PC-3 (cell line): ENCODE measurements at regions not wholly inside any gene's neighbourhood (a gene's known extent, or its start where the extent isn't known, plus 50 kb on each side); places are given as distances from the start of the nearest gene placed in this dataset.

ENCODE experiments used
- ATAC-seq: fragments of 200-7000 bp; cut with Tn5 transposase; 2 replicates; pipeline ENCODE4 v1.9.1; 2020; ENCODE audit warnings: mild to moderate bottlenecking, moderate library complexity
- BruUV-seq: library from RNA; stranded (reverse); fragments of 400-500 nt; replicated peaks from 2 replicates; lab custom pipeline; 2021; lab: Mats Ljungman, UMichigan
- CTCF ChIA-PET: fragments of 300-600 bp; sonication (Branson Sonifier 250); formaldehyde crosslinking; loops from one replicate; lab custom pipeline; 2022; ENCODE audit warnings: antibody characterized with exemption; lab: Charles Lee
- POLR2A ChIA-PET: fragments of 300-600 bp; sonication (Branson Sonifier 250); formaldehyde crosslinking; loops from one replicate; lab custom pipeline; 2022; ENCODE audit warnings: antibody characterized with exemption; ENCODE audit not compliant: unreplicated experiment; lab: Charles Lee
- DNase-seq: peaks from one replicate; pipeline ENCODE4 v3.0.0-alpha.2; 2015
- H2AFZ ChIP-seq: fragments of 300-600 bp; sonication (generic); 2 replicates; pipeline ENCODE4 v1.6.0; 2016; ENCODE audit warnings: antibody characterized with exemption, low read length
- H3F3A ChIP-seq: fragments of 300-600 bp; sonication (generic); one replicate; pipeline ENCODE4 v1.6.0; 2017; ENCODE audit warnings: antibody characterized with exemption, low read length, control low read depth, mild to moderate bottlenecking; ENCODE audit not compliant: unreplicated experiment
- H3K27ac ChIP-seq: fragments of 300-600 bp; sonication (generic); 2 replicates; pipeline ENCODE4 v1.5.1; 2016; ENCODE audit warnings: mild to moderate bottlenecking, low read length
- H3K27me3 ChIP-seq: fragments of 300-600 bp; sonication (generic); 2 replicates; pipeline ENCODE4 v1.6.1; 2016; ENCODE audit warnings: low read length, mixed read lengths
- H3K36me3 ChIP-seq: fragments of 300-600 bp; sonication (generic); 2 replicates; pipeline ENCODE4 v1.6.1; 2016; ENCODE audit warnings: low read depth, mixed run types, low read length, mixed read lengths
- H3K4me1 ChIP-seq: fragments of 300-600 bp; sonication (generic); 2 replicates; pipeline ENCODE4 v1.5.1; 2016; ENCODE audit warnings: low read length; ENCODE audit not compliant: insufficient read depth
- H3K4me2 ChIP-seq: fragments of 300-600 bp; sonication (generic); 2 replicates; pipeline ENCODE4 v1.6.0; 2016; ENCODE audit warnings: low read length
- H3K4me3 ChIP-seq: fragments of 300-600 bp; sonication (generic); 2 replicates; pipeline ENCODE4 v1.5.1; 2016; ENCODE audit warnings: mild to moderate bottlenecking, low read length, mixed read lengths
- H3K79me2 ChIP-seq: fragments of 300-600 bp; sonication (generic); 2 replicates; pipeline ENCODE4 v1.6.1; 2017; ENCODE audit warnings: low read length, mixed read lengths
- H3K9ac ChIP-seq: fragments of 300-600 bp; sonication (generic); 2 replicates; pipeline ENCODE4 v1.6.0; 2016; ENCODE audit warnings: mild to moderate bottlenecking, low read length
- H3K9me2 ChIP-seq: fragments of 300-600 bp; sonication (generic); replicated peaks from 2 replicates; pipeline ENCODE4 v1.6.1; 2016; ENCODE audit warnings: mixed run types, low read length, mixed read lengths
- H3K9me3 ChIP-seq: fragments of 300-600 bp; sonication (generic); 2 replicates; pipeline ENCODE4 v1.6.1; 2016; ENCODE audit warnings: low read length, mixed read lengths
- H4K20me1 ChIP-seq: fragments of 300-600 bp; sonication (generic); 2 replicates; pipeline ENCODE4 v1.6.1; 2016; ENCODE audit warnings: low read length, mixed read lengths
- CTCF ChIP-seq: fragments of 300-600 bp; sonication (generic); conservative IDR thresholded peaks from 2 replicates; pipeline ENCODE4 v1.5.1; 2017; ENCODE audit warnings: antibody characterized with exemption, low read depth, mild to moderate bottlenecking, low read length
- EZH2 ChIP-seq: fragments of 300-600 bp; sonication (generic); IDR thresholded peaks from one replicate; pipeline ENCODE4 v1.6.1; 2017; ENCODE audit warnings: antibody characterized with exemption, mild to moderate bottlenecking, low read length; ENCODE audit not compliant: unreplicated experiment
- EZH2phosphoT487 ChIP-seq: fragments of 300-600 bp; sonication (generic); IDR thresholded peaks from 2 replicates; pipeline ENCODE4 v1.6.1; 2018; ENCODE audit warnings: mild to moderate bottlenecking, antibody characterized with exemption, low read length, borderline replicate concordance
- intact Hi-C: fragments of 100-400 bp; cut with micrococcal nuclease; formaldehyde crosslinking; loops from 2 replicates; pipeline ENCODE4 v1.9.0; 2023

GRCh38 chr7:7119729-7120128, 62.6 kb upstream of the C1GALT1 start:
- Histone ChIP-seq H3K4me1 (peaks cover 23% of the 10 kb centered on the region), H3K27ac (no peak overlapping the region), H3K9ac (no peak overlapping the region), H3K9me3 (no peaks in the 10 kb centered on the region), H3K9me2 (no peaks in the 10 kb centered on the region), H3K27me3 (no peaks in the 10 kb centered on the region), H3K4me2 (no peak overlapping the region), H4K20me1 (no peaks in the 10 kb centered on the region), H2AFZ (no peak overlapping the region), H3K4me3 (no peak overlapping the region), H3F3A (no peaks in the 10 kb centered on the region), H3K79me2 (no peaks in the 10 kb centered on the region), H3K36me3 (no peaks in the 10 kb centered on the region)
- ChIA-PET CTCF (no interaction called here), POLR2A (no interaction called here)
- intact Hi-C loops, result loop anchor here (1.0 kb wide), 1 partner anchor 63 kb away; the partner anchor contains the start of gene C1GALT1
- TF ChIP-seq EZH2phosphoT487 (no peak), EZH2 (no peak), CTCF (no peak)
- BruUV-seq, result no TSS peak
- ATAC-seq (no peak), DNase-seq (no peak)

GRCh38 chr7:7122033-7122478, 60.3 kb upstream of the C1GALT1 start:
- H2AFZ ChIP-seq, result peak overlapping the region; percentile 56
- no peak overlapping the region for H3K9ac ChIP-seq
- TF ChIP-seq EZH2phosphoT487 (no peak), EZH2 (no peak), CTCF (no peak)
- ChIA-PET POLR2A (interaction anchor here (0.7 kb wide), 1 partner anchor 597 kb away, joined by 4 read pairs; no protein-coding TSS in a partner anchor), CTCF (no interaction called here)
- no peak overlapping the region for H3K27ac ChIP-seq
- peak; percentile 19 for DNase-seq
- no peaks in the 10 kb centered on the region for H3F3A ChIP-seq
- H3K4me2 ChIP-seq, result peak overlapping the region; percentile 59
- no peaks in the 10 kb centered on the region for H3K9me2 ChIP-seq
- H3K4me3 ChIP-seq, result no peak overlapping the region
- H3K4me1 ChIP-seq, result peaks cover 16% of the 10 kb centered on the region
- no peaks in the 10 kb centered on the region for H3K9me3 ChIP-seq
- ATAC-seq, result peak; percentile 66
- H3K36me3 ChIP-seq, result no peaks in the 10 kb centered on the region
- BruUV-seq, result no TSS peak
- H3K79me2 ChIP-seq, result no peaks in the 10 kb centered on the region
- no peaks in the 10 kb centered on the region for H4K20me1 ChIP-seq
- intact Hi-C loops, result loop anchor here (1.0 kb wide), 1 partner anchor 54 kb away; no protein-coding TSS in a partner anchor
- no peaks in the 10 kb centered on the region for H3K27me3 ChIP-seq

- ChIA-PET CTCF (no interaction called here), POLR2A (no interaction called here)
- peak overlapping the region; percentile 5; the same call in 1 of the 2 replicates for H3K4me2 ChIP-seq
Measured at GRCh38 chr7:7122701-7123281, 59.6 kb upstream of the C1GALT1 start.

More at GRCh38 chr7:7122701-7123281, 59.6 kb upstream of the C1GALT1 start:
- Histone ChIP-seq H3K79me2 (no peaks in the 10 kb centered on the region), H2AFZ (no peak overlapping the region), H3K4me1 (peaks cover 16% of the 10 kb centered on the region), H4K20me1 (no peaks in the 10 kb centered on the region), H3K27ac (peak overlapping the region; percentile 33), H3K36me3 (no peaks in the 10 kb centered on the region), H3K9me3 (no peaks in the 10 kb centered on the region), H3K9me2 (no peaks in the 10 kb centered on the region), H3K9ac (no peak overlapping the region), H3F3A (no peaks in the 10 kb centered on the region), H3K4me3 (no peak overlapping the region), H3K27me3 (no peaks in the 10 kb centered on the region)
- peak; percentile 70 for ATAC-seq
- intact Hi-C loops, result loop anchor here (1.0 kb wide), 1 partner anchor 54 kb away; no protein-coding TSS in a partner anchor
- peak; percentile 46 for DNase-seq
- BruUV-seq, result no TSS peak
- TF ChIP-seq CTCF (no peak), EZH2 (no peak)
